ENCODE measurements at regions not wholly inside any gene's neighbourhood (a gene's known extent, or its start where the extent isn't known, plus 50 kb on each side); places are given as distances from the start of the nearest gene placed in this dataset.

DNA sequence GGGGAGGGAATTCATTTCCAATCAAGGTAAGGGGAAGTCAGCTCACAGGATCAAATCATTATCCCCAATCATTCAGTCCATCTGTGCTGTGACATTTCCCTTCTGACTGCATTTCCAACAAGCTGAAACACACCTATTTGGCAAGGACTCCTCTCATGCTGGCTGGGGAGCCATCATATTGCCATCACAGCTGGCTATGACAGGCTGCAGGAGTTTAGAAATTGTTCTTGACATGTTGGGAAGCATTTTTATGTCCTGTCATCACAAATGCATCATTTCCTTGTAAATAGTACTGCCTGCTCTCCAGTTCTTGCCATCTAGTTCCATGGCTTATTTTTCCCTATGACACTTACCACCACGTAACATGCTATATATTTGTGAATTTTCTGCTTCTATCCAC, 113.9 kb upstream of the TMEM170B start:
- H3K9me3 ChIP-seq, result no peaks in the 10 kb centered on the region
- no peaks in the 10 kb centered on the region for H3K36me3 ChIP-seq
- H3K4me3 ChIP-seq, result no peak overlapping the region
- H3K27me3 ChIP-seq, result no peaks in the 10 kb centered on the region
- H3K4me1 ChIP-seq, result peaks cover 9% of the 10 kb centered on the region
- no peak for TF ChIP-seq POLR2AphosphoS5 (IDR thresholded peaks at IDR 0.05)
- TF ChIP-seq, protein P1, sequence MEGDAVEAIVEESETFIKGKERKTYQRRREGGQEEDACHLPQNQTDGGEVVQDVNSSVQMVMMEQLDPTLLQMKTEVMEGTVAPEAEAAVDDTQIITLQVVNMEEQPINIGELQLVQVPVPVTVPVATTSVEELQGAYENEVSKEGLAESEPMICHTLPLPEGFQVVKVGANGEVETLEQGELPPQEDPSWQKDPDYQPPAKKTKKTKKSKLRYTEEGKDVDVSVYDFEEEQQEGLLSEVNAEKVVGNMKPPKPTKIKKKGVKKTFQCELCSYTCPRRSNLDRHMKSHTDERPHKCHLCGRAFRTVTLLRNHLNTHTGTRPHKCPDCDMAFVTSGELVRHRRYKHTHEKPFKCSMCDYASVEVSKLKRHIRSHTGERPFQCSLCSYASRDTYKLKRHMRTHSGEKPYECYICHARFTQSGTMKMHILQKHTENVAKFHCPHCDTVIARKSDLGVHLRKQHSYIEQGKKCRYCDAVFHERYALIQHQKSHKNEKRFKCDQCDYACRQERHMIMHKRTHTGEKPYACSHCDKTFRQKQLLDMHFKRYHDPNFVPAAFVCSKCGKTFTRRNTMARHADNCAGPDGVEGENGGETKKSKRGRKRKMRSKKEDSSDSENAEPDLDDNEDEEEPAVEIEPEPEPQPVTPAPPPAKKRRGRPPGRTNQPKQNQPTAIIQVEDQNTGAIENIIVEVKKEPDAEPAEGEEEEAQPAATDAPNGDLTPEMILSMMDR (IDR thresholded peaks at IDR 0.05), result no peak
- no peak for TF ChIP-seq EP300 (IDR thresholded peaks at IDR 0.05)
- no peak for TF ChIP-seq POLR2A (IDR thresholded peaks at IDR 0.05)
- no peak overlapping the region for H3K27ac ChIP-seq
- DNase-seq (ENCODE audit: low spot score in 2 of 2), result no peak
- 64% methylated on average over 1 of the region's 1 CpG for WGBS

DNA sequence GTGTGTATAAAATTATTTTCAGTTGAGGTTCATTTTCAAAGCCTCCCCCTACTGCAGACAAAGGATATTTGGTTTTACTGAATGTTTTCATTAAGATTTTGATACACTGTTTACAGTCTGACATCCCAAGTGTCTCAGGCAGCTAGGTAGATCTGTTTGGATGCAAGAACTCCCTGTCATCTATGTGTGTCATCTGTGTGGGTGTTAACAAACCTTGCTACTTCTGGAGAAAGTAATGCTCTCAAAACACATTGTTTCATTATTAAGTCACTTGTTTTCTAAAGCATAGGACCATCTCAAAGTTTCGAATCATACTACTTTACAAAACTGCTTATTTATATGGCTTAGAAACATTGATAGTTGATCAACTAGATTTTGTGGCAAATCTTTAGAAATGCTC, 114.5 kb upstream of the TMEM170B start:
- no peaks in the 10 kb centered on the region for H3K9me3 ChIP-seq
- H3K36me3 ChIP-seq, result no peaks in the 10 kb centered on the region
- H3K4me3 ChIP-seq, result no peak overlapping the region
- 61% methylated on average over 1 of the region's 1 CpG for WGBS
- H3K27me3 ChIP-seq, result no peaks in the 10 kb centered on the region
- H3K4me1 ChIP-seq, result peaks cover 9% of the 10 kb centered on the region
- H3K27ac ChIP-seq, result no peak overlapping the region
- TF ChIP-seq EP300 (IDR thresholded peaks at IDR 0.05) (no peak), POLR2AphosphoS5 (IDR thresholded peaks at IDR 0.05) (no peak), POLR2A (IDR thresholded peaks at IDR 0.05) (no peak)
- TF ChIP-seq, protein P1 (IDR thresholded peaks at IDR 0.05), result no peak
- no peak for DNase-seq (ENCODE audit: low spot score in 2 of 2)

DNA sequence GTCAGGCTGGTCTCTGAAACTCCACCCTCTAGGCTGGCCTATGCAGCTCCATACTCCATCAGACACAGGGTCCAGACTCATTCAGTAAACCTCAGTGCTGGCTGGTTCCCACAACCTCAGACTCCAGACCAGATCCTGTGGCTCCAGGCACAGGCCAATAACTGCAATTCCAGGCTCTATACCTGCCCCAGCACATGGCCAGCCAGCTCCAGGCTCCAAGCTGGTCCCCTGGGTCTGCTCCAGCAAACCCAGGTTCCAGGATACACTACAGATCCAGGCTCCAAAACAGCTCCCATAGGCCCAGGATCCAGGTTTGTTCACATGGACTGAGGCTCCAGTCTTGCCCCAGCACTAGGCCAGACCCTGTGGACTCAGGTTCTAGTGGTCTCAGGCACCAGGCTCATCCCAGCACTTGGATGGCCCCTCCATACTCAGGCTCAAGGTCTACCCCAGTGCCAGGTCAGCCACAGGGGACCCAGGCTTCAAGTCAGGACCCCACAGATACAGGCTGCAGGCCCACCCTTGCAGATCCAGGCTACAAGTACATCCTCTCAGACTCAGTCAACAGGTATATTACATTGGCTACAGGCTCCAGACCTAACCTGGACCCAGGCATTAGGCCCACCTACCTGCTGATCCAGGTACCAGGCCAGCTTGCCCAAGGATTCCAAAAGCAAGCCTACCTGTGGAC, 117.6 kb upstream of the TMEM170B start:
- no peak for DNase-seq (ENCODE audit: low spot score in 2 of 2)

DNA sequence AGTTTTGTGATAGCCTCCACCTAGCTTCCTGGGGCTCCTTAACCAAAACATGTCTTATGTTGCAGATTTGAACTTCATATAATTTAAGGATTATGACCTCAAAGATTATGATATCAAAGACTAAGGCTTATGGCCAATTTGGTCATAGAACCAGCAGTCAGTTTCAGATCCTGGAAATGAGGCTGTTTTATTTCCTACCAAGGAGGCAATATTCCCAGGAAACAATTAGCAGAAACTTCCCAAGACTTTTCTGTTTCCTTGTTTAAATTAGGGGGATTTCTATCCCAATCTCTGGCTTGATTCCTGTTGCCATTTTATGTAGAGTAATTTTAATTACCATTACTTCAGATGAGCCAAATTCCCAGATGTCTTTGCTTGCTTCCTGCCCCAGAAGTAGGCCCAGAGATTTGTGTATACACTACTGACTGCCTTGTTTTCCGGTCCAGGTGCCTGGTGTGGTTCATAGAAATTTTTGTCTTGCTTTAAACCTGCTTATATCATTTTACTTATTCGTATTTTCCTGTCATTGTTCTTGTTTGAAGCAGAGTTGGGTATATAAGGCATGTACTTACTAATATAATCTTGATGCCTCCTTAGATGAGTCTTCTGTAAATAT, 119.2 kb upstream of the TMEM170B start:
- no peak overlapping the region for H3K27ac ChIP-seq
- 75% methylated on average over 2 of the region's 2 CpGs for WGBS

More for the DNA sequence above, 117.6 kb upstream of the TMEM170B start:
- no peaks in the 10 kb centered on the region for H3K27me3 ChIP-seq
- H3K9me3 ChIP-seq, result no peaks in the 10 kb centered on the region
- H3K4me3 ChIP-seq, result no peak overlapping the region
- peaks cover 11% of the 10 kb centered on the region for H3K4me1 ChIP-seq
- no peak overlapping the region for H3K27ac ChIP-seq
- TF ChIP-seq POLR2AphosphoS5 (IDR thresholded peaks at IDR 0.05) (no peak), EP300 (IDR thresholded peaks at IDR 0.05) (no peak), POLR2A (IDR thresholded peaks at IDR 0.05) (no peak)
- TF ChIP-seq, protein P1 (IDR thresholded peaks at IDR 0.05), result no peak
- H3K36me3 ChIP-seq, result no peaks in the 10 kb centered on the region

More for the DNA sequence above, 119.2 kb upstream of the TMEM170B start:
- H3K4me3 ChIP-seq, result no peak overlapping the region
- TF ChIP-seq EP300 (IDR thresholded peaks at IDR 0.05) (no peak), POLR2AphosphoS5 (IDR thresholded peaks at IDR 0.05) (no peak), POLR2A (IDR thresholded peaks at IDR 0.05) (no peak)
- TF ChIP-seq, protein P1 (IDR thresholded peaks at IDR 0.05), result no peak
- H3K9me3 ChIP-seq, result no peaks in the 10 kb centered on the region
- H3K4me1 ChIP-seq, result peaks cover 6% of the 10 kb centered on the region
- no peak for DNase-seq (ENCODE audit: low spot score in 2 of 2)
- H3K36me3 ChIP-seq, result no peaks in the 10 kb centered on the region
- H3K27me3 ChIP-seq, result no peaks in the 10 kb centered on the region
